Keratinocyte (primary cell): ENCODE measurements at regions not wholly inside any gene's neighbourhood (a gene's known extent, or its start where the extent isn't known, plus 50 kb on each side); places are given as distances from the start of the nearest gene placed in this dataset.

Experiments used
- DNase-seq: peaks from one replicate; pipeline ENCODE4 v3.0.0-alpha.2; 2011; ENCODE audit warnings: low read depth, missing footprints, low spot score
- FAIRE-seq: peaks from 2 replicates; lab custom pipeline; 2011; peaks lifted over from hg19 to GRCh38; lab: Jason Lieb, UNC
- H2AFZ ChIP-seq: 2 replicates; pipeline ENCODE4 v1.6.0; 2012; ENCODE audit warnings: low read length, control low read depth, inconsistent platforms; ENCODE audit not compliant: control insufficient read depth
- H3K27ac ChIP-seq: 2 replicates; pipeline ENCODE4 v1.5.1; 2011; ENCODE audit warnings: low read length; ENCODE audit not compliant: control insufficient read depth, insufficient read depth
- H3K27me3 ChIP-seq: 3 replicates; pipeline ENCODE4 v1.6.0; 2011; ENCODE audit warnings: low read length; ENCODE audit not compliant: control insufficient read depth, insufficient read depth; ENCODE audit errors: extremely low read depth
- H3K36me3 ChIP-seq, 2 experiments: 2 replicates in 1 of 2; 3 replicates in 1 of 2; pipeline ENCODE4 v1.5.1; 2011; ENCODE audit warnings: low read length in 2 of 2, mild to moderate bottlenecking in 1 of 2; ENCODE audit not compliant: control insufficient read depth in 2 of 2, insufficient read depth in 2 of 2; ENCODE audit errors: extremely low read depth in 1 of 2
- H3K4me1 ChIP-seq: 3 replicates; pipeline ENCODE4 v1.5.1; 2011; ENCODE audit warnings: low read length; ENCODE audit not compliant: control insufficient read depth, insufficient read depth; ENCODE audit errors: extremely low read depth
- H3K4me2 ChIP-seq: 3 replicates; pipeline ENCODE4 v1.6.0; 2011; ENCODE audit warnings: low read depth, low read length; ENCODE audit not compliant: control insufficient read depth, insufficient read depth; ENCODE audit errors: extremely low read depth
- H3K4me3 ChIP-seq, 3 experiments: fragments of 200-600 bp in 1 of 3; sonication (generic) in 1 of 3; 2 replicates in 2 of 3; 3 replicates in 1 of 3; pipeline ENCODE4 v1.5.1; 2011 to 2016; ENCODE audit warnings: low read length in 3 of 3, mild to moderate bottlenecking in 3 of 3, control low read depth in 2 of 3, inconsistent platforms in 1 of 3, low read depth in 1 of 3, mixed read lengths in 1 of 3, mixed run types in 1 of 3, moderate library complexity in 1 of 3; ENCODE audit not compliant: control insufficient read depth in 2 of 3, insufficient read depth in 2 of 3; ENCODE audit errors: extremely low read depth in 1 of 3
- H3K79me2 ChIP-seq: 2 replicates; pipeline ENCODE4 v1.6.0; 2012; ENCODE audit warnings: low read length; ENCODE audit not compliant: control insufficient read depth, insufficient read depth
- H3K9ac ChIP-seq: 3 replicates; pipeline ENCODE4 v1.6.0; 2011; ENCODE audit warnings: low read length; ENCODE audit not compliant: control insufficient read depth, insufficient read depth; ENCODE audit errors: extremely low read depth
- H3K9me1 ChIP-seq: 3 replicates; pipeline ENCODE4 v1.6.0; 2011; ENCODE audit warnings: low read length; ENCODE audit not compliant: control insufficient read depth, insufficient read depth; ENCODE audit errors: extremely low read depth
- H3K9me3 ChIP-seq: 2 replicates; pipeline ENCODE4 v1.5.1; 2012; ENCODE audit warnings: low read depth, low read length; ENCODE audit not compliant: control insufficient read depth
- H4K20me1 ChIP-seq: 3 replicates; pipeline ENCODE4 v1.6.0; 2011; ENCODE audit warnings: low read length; ENCODE audit not compliant: control insufficient read depth, insufficient read depth; ENCODE audit errors: extremely low read depth
- EZH2 ChIP-seq: IDR thresholded peaks from one replicate; pipeline ENCODE4 v1.6.1; 2012; ENCODE audit warnings: inconsistent platforms, mild to moderate bottlenecking, low read length, moderate library complexity
- dilution Hi-C: fragments of 300-500 bp; cut with MboI; formaldehyde crosslinking; loops from one replicate; pipeline ENCODE4 v1.7.0; 2020; ENCODE audit warnings: low sequenced_read_pairs; ENCODE audit not compliant: extremely low pct_ligation_motif_present
- TF ChIP-seq, protein P1 (sequence below), 3 experiments: IDR thresholded peaks in 1 of 3; conservative IDR thresholded peaks in 1 of 3; optimal IDR thresholded peaks in 1 of 3; 2 replicates in 2 of 3; 3 replicates in 1 of 3; pipeline versions ENCODE3 to v1.5.1; 2011; ENCODE audit warnings: low read length in 3 of 3, mild to moderate bottlenecking in 3 of 3, moderate library complexity in 2 of 3, control low read depth in 1 of 3, inconsistent platforms in 1 of 3; ENCODE audit not compliant: insufficient read depth in 2 of 3; ENCODE audit errors: extremely low read depth in 1 of 3

DNA sequence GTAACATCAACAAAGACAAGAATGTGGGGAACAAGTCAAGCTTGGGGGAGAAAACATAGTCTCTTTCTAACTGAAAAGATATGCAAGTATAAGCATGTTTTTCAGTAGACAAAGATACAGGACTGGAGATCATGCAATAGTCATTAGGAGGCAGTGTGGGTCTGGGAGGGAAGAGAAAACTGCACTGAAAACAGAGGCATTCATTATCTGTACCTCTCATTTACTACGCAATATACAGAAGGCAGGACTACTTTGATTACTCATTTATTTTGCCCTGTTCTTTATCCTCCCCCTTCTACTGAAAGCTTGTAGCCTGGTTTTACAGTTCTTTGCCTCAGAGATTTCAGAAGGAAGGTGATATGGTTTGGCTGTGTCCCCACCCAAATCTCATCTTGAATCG lies 341.2 kb downstream of the CRPPA start:
- no peak overlapping the region for H2AFZ ChIP-seq
- dilution Hi-C loops, result no loop called here
- TF ChIP-seq, protein P1, sequence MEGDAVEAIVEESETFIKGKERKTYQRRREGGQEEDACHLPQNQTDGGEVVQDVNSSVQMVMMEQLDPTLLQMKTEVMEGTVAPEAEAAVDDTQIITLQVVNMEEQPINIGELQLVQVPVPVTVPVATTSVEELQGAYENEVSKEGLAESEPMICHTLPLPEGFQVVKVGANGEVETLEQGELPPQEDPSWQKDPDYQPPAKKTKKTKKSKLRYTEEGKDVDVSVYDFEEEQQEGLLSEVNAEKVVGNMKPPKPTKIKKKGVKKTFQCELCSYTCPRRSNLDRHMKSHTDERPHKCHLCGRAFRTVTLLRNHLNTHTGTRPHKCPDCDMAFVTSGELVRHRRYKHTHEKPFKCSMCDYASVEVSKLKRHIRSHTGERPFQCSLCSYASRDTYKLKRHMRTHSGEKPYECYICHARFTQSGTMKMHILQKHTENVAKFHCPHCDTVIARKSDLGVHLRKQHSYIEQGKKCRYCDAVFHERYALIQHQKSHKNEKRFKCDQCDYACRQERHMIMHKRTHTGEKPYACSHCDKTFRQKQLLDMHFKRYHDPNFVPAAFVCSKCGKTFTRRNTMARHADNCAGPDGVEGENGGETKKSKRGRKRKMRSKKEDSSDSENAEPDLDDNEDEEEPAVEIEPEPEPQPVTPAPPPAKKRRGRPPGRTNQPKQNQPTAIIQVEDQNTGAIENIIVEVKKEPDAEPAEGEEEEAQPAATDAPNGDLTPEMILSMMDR (optimal IDR thresholded peaks at IDR 0.05 in 1 of 3, IDR thresholded peaks at IDR 0.05 in 1 of 3, conservative IDR thresholded peaks at IDR 0.05 in 1 of 3; ENCODE audit: extremely low read depth in 1 of 3, insufficient read depth in 2 of 3, low read length in 3 of 3), result peak in 1 of 3 experiments; percentile 17
- no peak for TF ChIP-seq EZH2
- no peaks in the 10 kb centered on the region for H3K27me3 ChIP-seq
- H3K4me2 ChIP-seq, result no peak overlapping the region
- DNase-seq (no peak), FAIRE-seq (peak; percentile 59)
- no peaks in the 10 kb centered on the region for H3K36me3 ChIP-seq
- H3K4me1 ChIP-seq, result peaks cover 15% of the 10 kb centered on the region
- H3K27ac ChIP-seq, result no peak overlapping the region
- H3K79me2 ChIP-seq, result no peaks in the 10 kb centered on the region
- no peak overlapping the region for H3K4me3 ChIP-seq
- H3K9ac ChIP-seq, result no peak overlapping the region
- H4K20me1 ChIP-seq, result no peaks in the 10 kb centered on the region
- H3K9me3 ChIP-seq, result no peaks in the 10 kb centered on the region
- no peaks in the 10 kb centered on the region for H3K9me1 ChIP-seq

DNA sequence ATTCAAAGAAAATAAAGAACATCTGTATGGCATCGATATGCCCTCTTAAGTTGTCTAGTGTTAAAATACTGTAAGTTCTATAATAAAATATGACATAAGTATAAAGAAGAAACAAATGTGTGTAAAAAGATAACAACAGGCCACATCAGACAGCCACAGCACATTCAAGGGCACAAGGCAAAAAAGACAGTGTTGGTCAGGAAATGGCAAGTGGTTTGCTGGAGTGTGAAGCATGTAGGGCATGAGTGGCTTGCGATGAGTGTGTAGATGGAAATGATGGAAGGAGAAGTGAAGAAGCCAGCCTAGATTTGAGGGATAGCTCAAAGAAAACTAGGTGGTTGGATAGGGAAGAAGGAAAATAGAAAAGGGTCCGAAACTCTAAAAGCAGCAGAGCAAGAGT lies 341.6 kb downstream of the CRPPA start:
- Histone ChIP-seq H3K9me1 (no peaks in the 10 kb centered on the region), H3K4me2 (no peak overlapping the region), H3K4me3 (no peak overlapping the region), H3K36me3 (no peaks in the 10 kb centered on the region), H3K79me2 (no peaks in the 10 kb centered on the region), H4K20me1 (no peaks in the 10 kb centered on the region), H3K9ac (no peak overlapping the region), H3K27ac (no peak overlapping the region), H3K27me3 (no peaks in the 10 kb centered on the region), H2AFZ (no peak overlapping the region), H3K9me3 (no peaks in the 10 kb centered on the region), H3K4me1 (peaks cover 12% of the 10 kb centered on the region)
- DNase-seq (no peak), FAIRE-seq (no peak)
- dilution Hi-C loops, result no loop called here
- TF ChIP-seq, protein P1 (optimal IDR thresholded peaks at IDR 0.05 in 1 of 3, IDR thresholded peaks at IDR 0.05 in 1 of 3, conservative IDR thresholded peaks at IDR 0.05 in 1 of 3; ENCODE audit: extremely low read depth in 1 of 3, insufficient read depth in 2 of 3, low read length in 3 of 3), result no peak
- TF ChIP-seq EZH2, result no peak
